ENCODE measurements at regions not wholly inside any gene's neighbourhood (a gene's known extent, or its start where the extent isn't known, plus 50 kb on each side); places are given as distances from the start of the nearest gene placed in this dataset.
"Not testable (repeated sequence)": the region's sequence is repeated elsewhere in the genome, so short reads cannot be mapped to it uniquely, and the experiment has no call there.

DNA sequence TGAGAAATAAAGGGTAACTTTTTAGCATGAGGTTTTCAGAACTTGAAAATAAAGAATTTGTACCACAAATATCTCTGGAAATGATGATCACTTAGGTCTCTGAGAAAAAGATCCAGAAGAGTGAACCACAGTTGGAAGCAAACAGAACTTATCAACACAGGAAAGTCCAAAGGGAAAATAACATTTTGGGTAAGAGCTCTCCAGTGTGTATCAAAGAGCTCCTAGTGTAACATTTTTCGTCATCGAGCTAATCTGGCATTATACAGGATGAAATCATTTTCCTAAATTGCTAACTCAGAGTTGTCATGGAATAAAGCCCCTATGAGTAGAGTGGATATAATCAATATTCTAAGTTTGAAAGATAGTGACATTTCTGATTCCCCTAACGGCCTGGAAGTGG lies 104.0 kb downstream of the LMO4 start:
- WGBS: 100% methylated on average over 2 of the region's 3 CpGs
- H3K36me3 ChIP-seq (ENCODE audit: control insufficient read depth in 1 of 2, insufficient read depth in 2 of 2, low read depth in 1 of 2, low read length in 2 of 2): no peaks in the 10 kb centered on the region

GRCh38 chr1:87433101-87433500 lies 104.4 kb downstream of the LMO4 start:
- H3K36me3 ChIP-seq (ENCODE audit: control insufficient read depth in 1 of 2, insufficient read depth in 2 of 2, low read depth in 1 of 2, low read length in 2 of 2); H3K23ac ChIP-seq (ENCODE audit: low read length in 2 of 2); DNase-seq; H2BK120ac ChIP-seq (ENCODE audit: low read depth, low read length); H2AK5ac ChIP-seq (ENCODE audit: low read length, severe bottlenecking); H3K79me1 ChIP-seq (replicated peaks; ENCODE audit: low read length, poor library complexity, severe bottlenecking); H4K8ac ChIP-seq (ENCODE audit: low read length); H2BK15ac ChIP-seq (ENCODE audit: low read depth, poor library complexity, severe bottlenecking); H3K4me3 ChIP-seq (ENCODE audit: insufficient read depth in 1 of 2, low read depth in 1 of 2, low read length in 2 of 2); H3K9ac ChIP-seq (ENCODE audit: low read length); H3K14ac ChIP-seq (ENCODE audit: low read length in 2 of 2); H3K9me3 ChIP-seq (ENCODE audit: control insufficient read depth, low read length); H2AFZ ChIP-seq (ENCODE audit: low read depth, low read length); H3K4me1 ChIP-seq (ENCODE audit: control insufficient read depth, insufficient read depth, low read depth, low read length); H2BK5ac ChIP-seq (ENCODE audit: low read depth, low read length, poor library complexity, severe bottlenecking); H3K4me2 ChIP-seq (ENCODE audit: low read length, poor library complexity, severe bottlenecking); H3K4ac ChIP-seq (ENCODE audit: low read depth in 1 of 2, low read length in 2 of 2); H3K27me3 ChIP-seq (ENCODE audit: control insufficient read depth in 1 of 2, insufficient read depth in 1 of 2, low read length in 2 of 2); H3K27ac ChIP-seq (ENCODE audit: low read length, poor library complexity, severe bottlenecking); H3K18ac ChIP-seq (ENCODE audit: low read depth in 1 of 2, low read length in 2 of 2); H2BK12ac ChIP-seq (ENCODE audit: low read length in 2 of 2); H4K91ac ChIP-seq (ENCODE audit: low read length): not testable (repeated sequence)
- WGBS: 55% methylated on average over 1 of the region's 2 CpGs

More for the DNA sequence above, 104.0 kb downstream of the LMO4 start:
- no peak overlapping the region for H4K91ac ChIP-seq (ENCODE audit: low read length)
- no peak overlapping the region for H3K23ac ChIP-seq (ENCODE audit: low read length in 2 of 2)
- no peak overlapping the region for H2BK120ac ChIP-seq (ENCODE audit: low read depth, low read length)
- no peak overlapping the region for H2BK15ac ChIP-seq (ENCODE audit: low read depth, poor library complexity, severe bottlenecking)
- H2BK12ac ChIP-seq (ENCODE audit: low read length in 2 of 2): no peak overlapping the region
- no peak overlapping the region for H3K9ac ChIP-seq (ENCODE audit: low read length)
- H3K4me3 ChIP-seq (ENCODE audit: insufficient read depth in 1 of 2, low read depth in 1 of 2, low read length in 2 of 2): no peak overlapping the region
- H2AK5ac ChIP-seq (ENCODE audit: low read length, severe bottlenecking): no peak overlapping the region
- no peak overlapping the region for H3K4me2 ChIP-seq (ENCODE audit: low read length, poor library complexity, severe bottlenecking)
- H3K14ac ChIP-seq (ENCODE audit: low read length in 2 of 2): no peak overlapping the region
- no peaks in the 10 kb centered on the region for H3K27me3 ChIP-seq (ENCODE audit: control insufficient read depth in 1 of 2, insufficient read depth in 1 of 2, low read length in 2 of 2)
- no peak overlapping the region for H4K8ac ChIP-seq (ENCODE audit: low read length)
- no peak overlapping the region for H2BK5ac ChIP-seq (ENCODE audit: low read depth, low read length, poor library complexity, severe bottlenecking)
- DNase-seq: no peak
- H3K27ac ChIP-seq (ENCODE audit: low read length, poor library complexity, severe bottlenecking): no peak overlapping the region
- H3K79me1 ChIP-seq (replicated peaks; ENCODE audit: low read length, poor library complexity, severe bottlenecking): no peaks in the 10 kb centered on the region
- no peak overlapping the region for H2AFZ ChIP-seq (ENCODE audit: low read depth, low read length)
- no peak overlapping the region for H3K18ac ChIP-seq (ENCODE audit: low read depth in 1 of 2, low read length in 2 of 2)
- H3K9me3 ChIP-seq (ENCODE audit: control insufficient read depth, low read length): no peaks in the 10 kb centered on the region
- no peak overlapping the region for H3K4ac ChIP-seq (ENCODE audit: low read depth in 1 of 2, low read length in 2 of 2)
- H3K4me1 ChIP-seq (ENCODE audit: control insufficient read depth, insufficient read depth, low read depth, low read length): no peaks in the 10 kb centered on the region

DNA sequence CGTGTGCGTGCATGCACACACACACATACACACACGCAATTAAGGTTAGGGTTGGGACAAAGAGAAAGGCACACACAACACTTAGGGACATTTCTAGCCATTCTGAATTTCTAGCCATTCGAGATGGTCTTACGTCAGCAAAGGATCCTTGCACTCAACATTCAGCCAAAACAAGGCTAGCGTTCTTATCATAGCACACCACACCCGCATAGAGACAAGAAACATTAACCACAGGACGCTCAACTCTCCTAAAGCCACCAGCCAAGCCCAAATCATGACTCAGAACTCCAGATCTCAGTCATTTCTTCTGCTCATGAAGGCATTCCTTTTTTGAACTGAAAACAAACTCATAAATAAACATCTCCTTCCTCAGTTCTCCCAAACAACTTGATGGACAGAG lies 106.8 kb downstream of the LMO4 start:
- 85% methylated on average over 8 of the region's 8 CpGs for WGBS

GRCh38 chr1:87436115-87436514 lies 107.4 kb downstream of the LMO4 start:
- 93% methylated on average over 8 of the region's 8 CpGs for WGBS
- not testable (repeated sequence) for H2AK5ac ChIP-seq (ENCODE audit: low read length, severe bottlenecking); H2BK120ac ChIP-seq (ENCODE audit: low read depth, low read length); H3K9ac ChIP-seq (ENCODE audit: low read length); H3K27me3 ChIP-seq (ENCODE audit: control insufficient read depth in 1 of 2, insufficient read depth in 1 of 2, low read length in 2 of 2); H3K9me3 ChIP-seq (ENCODE audit: control insufficient read depth, low read length); H3K18ac ChIP-seq (ENCODE audit: low read depth in 1 of 2, low read length in 2 of 2); H2BK15ac ChIP-seq (ENCODE audit: low read depth, poor library complexity, severe bottlenecking); H3K27ac ChIP-seq (ENCODE audit: low read length, poor library complexity, severe bottlenecking); H3K4me3 ChIP-seq (ENCODE audit: insufficient read depth in 1 of 2, low read depth in 1 of 2, low read length in 2 of 2); H3K23ac ChIP-seq (ENCODE audit: low read length in 2 of 2); H3K14ac ChIP-seq (ENCODE audit: low read length in 2 of 2); H3K4ac ChIP-seq (ENCODE audit: low read depth in 1 of 2, low read length in 2 of 2); H2BK12ac ChIP-seq (ENCODE audit: low read length in 2 of 2); H3K79me1 ChIP-seq (replicated peaks; ENCODE audit: low read length, poor library complexity, severe bottlenecking); H4K91ac ChIP-seq (ENCODE audit: low read length); H2BK5ac ChIP-seq (ENCODE audit: low read depth, low read length, poor library complexity, severe bottlenecking); H4K8ac ChIP-seq (ENCODE audit: low read length); H3K4me1 ChIP-seq (ENCODE audit: control insufficient read depth, insufficient read depth, low read depth, low read length); H3K36me3 ChIP-seq (ENCODE audit: control insufficient read depth in 1 of 2, insufficient read depth in 2 of 2, low read depth in 1 of 2, low read length in 2 of 2); H2AFZ ChIP-seq (ENCODE audit: low read depth, low read length); H3K4me2 ChIP-seq (ENCODE audit: low read length, poor library complexity, severe bottlenecking)
- peak; percentile 23 for DNase-seq

More for the DNA sequence above, 106.8 kb downstream of the LMO4 start:
- Histone ChIP-seq H3K27ac (ENCODE audit: low read length, poor library complexity, severe bottlenecking) (no peak overlapping the region), H2BK15ac (ENCODE audit: low read depth, poor library complexity, severe bottlenecking) (no peak overlapping the region), H2BK12ac (ENCODE audit: low read length in 2 of 2) (no peak overlapping the region), H3K9me3 (ENCODE audit: control insufficient read depth, low read length) (no peaks in the 10 kb centered on the region), H3K18ac (ENCODE audit: low read depth in 1 of 2, low read length in 2 of 2) (no peak overlapping the region), H3K4me1 (ENCODE audit: control insufficient read depth, insufficient read depth, low read depth, low read length) (no peaks in the 10 kb centered on the region), H3K23ac (ENCODE audit: low read length in 2 of 2) (no peak overlapping the region), H2AFZ (ENCODE audit: low read depth, low read length) (no peak overlapping the region), H3K9ac (ENCODE audit: low read length) (no peak overlapping the region), H2BK5ac (ENCODE audit: low read depth, low read length, poor library complexity, severe bottlenecking) (no peak overlapping the region), H2BK120ac (ENCODE audit: low read depth, low read length) (no peak overlapping the region), H2AK5ac (ENCODE audit: low read length, severe bottlenecking) (no peak overlapping the region), H3K79me1 (replicated peaks; ENCODE audit: low read length, poor library complexity, severe bottlenecking) (no peaks in the 10 kb centered on the region), H3K4me2 (ENCODE audit: low read length, poor library complexity, severe bottlenecking) (no peak overlapping the region), H4K91ac (ENCODE audit: low read length) (no peak overlapping the region), H3K27me3 (ENCODE audit: control insufficient read depth in 1 of 2, insufficient read depth in 1 of 2, low read length in 2 of 2) (no peaks in the 10 kb centered on the region), H3K36me3 (ENCODE audit: control insufficient read depth in 1 of 2, insufficient read depth in 2 of 2, low read depth in 1 of 2, low read length in 2 of 2) (no peaks in the 10 kb centered on the region), H4K8ac (ENCODE audit: low read length) (no peak overlapping the region), H3K14ac (ENCODE audit: low read length in 2 of 2) (no peak overlapping the region), H3K4me3 (ENCODE audit: insufficient read depth in 1 of 2, low read depth in 1 of 2, low read length in 2 of 2) (no peak overlapping the region), H3K4ac (ENCODE audit: low read depth in 1 of 2, low read length in 2 of 2) (no peak overlapping the region)
- peak; percentile 48 for DNase-seq
